Vagina (tissue), 2 donors: ENCODE measurements at regions not wholly inside any gene's neighbourhood (a gene's known extent, or its start where the extent isn't known, plus 50 kb on each side); places are given as distances from the start of the nearest gene placed in this dataset.

Experiments used
- DNase-seq, 2 donors: peaks; one replicate each; pipeline ENCODE4 v3.0.0-alpha.2; 2017; ENCODE audit errors: extremely low spot score in 2 of 2
- H3K27ac ChIP-seq: fragments of 200-600 bp; sonication (generic); one replicate; pipeline ENCODE4 v1.5.1; 2019
- H3K27me3 ChIP-seq: fragments of 200-600 bp; sonication (generic); one replicate; pipeline ENCODE4 v1.5.1; 2019
- H3K36me3 ChIP-seq, 2 donors: fragments of 200-600 bp; sonication (generic); one replicate each; pipeline ENCODE4 v1.5.1; 2017 to 2019
- H3K4me1 ChIP-seq: fragments of 200-600 bp; sonication (generic); one replicate; pipeline ENCODE4 v1.5.1; 2019
- H3K4me3 ChIP-seq, 2 donors: fragments of 200-600 bp; sonication (generic); 1 replicate in 1 of 2; 2 replicates in 1 of 2; pipeline ENCODE4 v1.5.1; 2016 to 2019
- H3K9me3 ChIP-seq: fragments of 200-600 bp; sonication (generic); one replicate; pipeline ENCODE4 v1.5.1; 2019
- POLR2A ChIP-seq, 2 donors: fragments of 450-650 bp; IDR thresholded peaks; one replicate each; pipeline ENCODE4 v1.6.1; 2017; ENCODE audit warnings: antibody characterized with exemption in 2 of 2, mild to moderate bottlenecking in 2 of 2, moderate library complexity in 2 of 2
- POLR2AphosphoS5 ChIP-seq, 2 donors: sonication (generic); formaldehyde crosslinking; IDR thresholded peaks; one replicate each; pipeline ENCODE4 v1.9.0; 2017; ENCODE audit warnings: antibody characterized with exemption in 2 of 2, mild to moderate bottlenecking in 2 of 2, low read depth in 1 of 2; ENCODE audit not compliant: insufficient read depth in 1 of 2
- intact Hi-C: fragments of 100-400 bp; cut with DNase I; formaldehyde crosslinking; loops from one replicate; pipeline ENCODE4 v1.15.1; 2023
- TF ChIP-seq, protein P1 (sequence below), 3 experiments: fragments of 450-650 bp in 2 of 3; fragments of 200-600 bp in 1 of 3; sonication (generic) in 1 of 3; IDR thresholded peaks; one replicate each; pipeline ENCODE4 v1.5.1; 2017 to 2019; ENCODE audit warnings: antibody characterized with exemption in 3 of 3, mild to moderate bottlenecking in 2 of 3, moderate library complexity in 2 of 3

DNA sequence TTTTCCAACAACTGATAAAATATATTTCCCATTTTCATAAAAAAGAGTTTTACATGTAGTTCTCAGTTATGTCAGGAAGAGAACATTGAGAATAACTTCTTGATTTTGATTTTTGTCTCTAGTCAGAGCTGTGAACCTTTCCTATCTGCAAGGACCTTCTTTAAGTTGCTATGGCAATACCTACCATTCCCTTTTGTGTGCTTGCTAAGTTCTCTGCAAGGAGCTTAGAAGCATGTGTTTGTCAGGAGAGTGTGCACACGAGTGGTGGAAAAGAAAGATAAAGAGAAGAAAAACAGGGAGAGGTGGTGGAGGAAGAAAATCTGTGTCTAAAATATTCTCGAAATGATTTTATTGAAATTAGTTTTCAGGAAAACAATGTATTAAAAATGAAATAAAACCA is 140.3 kb upstream of the SLC8A1 start:
- no peaks in the 10 kb centered on the region for H3K36me3 ChIP-seq
- no peak overlapping the region for H3K4me3 ChIP-seq
- no peaks in the 10 kb centered on the region for H3K27me3 ChIP-seq
- intact Hi-C loops: no loop called here
- no peak overlapping the region for H3K27ac ChIP-seq
- TF ChIP-seq POLR2AphosphoS5 (IDR thresholded peaks at IDR 0.05; ENCODE audit: insufficient read depth in 1 of 2, low read depth in 1 of 2) (no peak), POLR2A (IDR thresholded peaks at IDR 0.05) (no peak)
- TF ChIP-seq, protein P1, sequence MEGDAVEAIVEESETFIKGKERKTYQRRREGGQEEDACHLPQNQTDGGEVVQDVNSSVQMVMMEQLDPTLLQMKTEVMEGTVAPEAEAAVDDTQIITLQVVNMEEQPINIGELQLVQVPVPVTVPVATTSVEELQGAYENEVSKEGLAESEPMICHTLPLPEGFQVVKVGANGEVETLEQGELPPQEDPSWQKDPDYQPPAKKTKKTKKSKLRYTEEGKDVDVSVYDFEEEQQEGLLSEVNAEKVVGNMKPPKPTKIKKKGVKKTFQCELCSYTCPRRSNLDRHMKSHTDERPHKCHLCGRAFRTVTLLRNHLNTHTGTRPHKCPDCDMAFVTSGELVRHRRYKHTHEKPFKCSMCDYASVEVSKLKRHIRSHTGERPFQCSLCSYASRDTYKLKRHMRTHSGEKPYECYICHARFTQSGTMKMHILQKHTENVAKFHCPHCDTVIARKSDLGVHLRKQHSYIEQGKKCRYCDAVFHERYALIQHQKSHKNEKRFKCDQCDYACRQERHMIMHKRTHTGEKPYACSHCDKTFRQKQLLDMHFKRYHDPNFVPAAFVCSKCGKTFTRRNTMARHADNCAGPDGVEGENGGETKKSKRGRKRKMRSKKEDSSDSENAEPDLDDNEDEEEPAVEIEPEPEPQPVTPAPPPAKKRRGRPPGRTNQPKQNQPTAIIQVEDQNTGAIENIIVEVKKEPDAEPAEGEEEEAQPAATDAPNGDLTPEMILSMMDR (IDR thresholded peaks at IDR 0.05): no peak
- no peaks in the 10 kb centered on the region for H3K4me1 ChIP-seq
- no peak for DNase-seq
- H3K9me3 ChIP-seq: no peaks in the 10 kb centered on the region

DNA sequence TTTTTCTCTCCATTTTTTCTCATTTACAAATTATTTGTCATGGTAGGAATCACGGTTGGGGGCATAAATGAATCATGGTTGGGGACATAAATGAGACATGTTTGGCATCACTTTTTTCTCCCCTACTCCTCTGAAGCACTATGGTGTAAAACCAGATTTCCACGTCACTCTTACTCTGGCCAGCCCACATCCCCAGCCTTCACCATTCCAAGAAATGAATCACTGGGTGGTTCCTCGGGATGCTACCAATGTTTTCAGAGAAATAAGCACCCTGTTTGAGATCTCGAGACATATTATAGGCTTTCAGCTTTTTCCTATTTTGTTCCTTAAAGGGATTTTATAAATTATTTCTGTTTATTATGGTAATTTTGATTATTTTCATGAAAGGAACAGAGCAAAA is 155.0 kb upstream of the SLC8A1 start:
- H3K9me3 ChIP-seq: no peaks in the 10 kb centered on the region
- H3K4me1 ChIP-seq: no peaks in the 10 kb centered on the region
- TF ChIP-seq, protein P1 (IDR thresholded peaks at IDR 0.05): no peak
- TF ChIP-seq POLR2A (IDR thresholded peaks at IDR 0.05) (no peak), POLR2AphosphoS5 (IDR thresholded peaks at IDR 0.05; ENCODE audit: insufficient read depth in 1 of 2, low read depth in 1 of 2) (no peak)
- no peaks in the 10 kb centered on the region for H3K27me3 ChIP-seq
- intact Hi-C loops: no loop called here
- no peak for DNase-seq
- no peak overlapping the region for H3K4me3 ChIP-seq
- H3K36me3 ChIP-seq: no peaks in the 10 kb centered on the region
- H3K27ac ChIP-seq: no peak overlapping the region

DNA sequence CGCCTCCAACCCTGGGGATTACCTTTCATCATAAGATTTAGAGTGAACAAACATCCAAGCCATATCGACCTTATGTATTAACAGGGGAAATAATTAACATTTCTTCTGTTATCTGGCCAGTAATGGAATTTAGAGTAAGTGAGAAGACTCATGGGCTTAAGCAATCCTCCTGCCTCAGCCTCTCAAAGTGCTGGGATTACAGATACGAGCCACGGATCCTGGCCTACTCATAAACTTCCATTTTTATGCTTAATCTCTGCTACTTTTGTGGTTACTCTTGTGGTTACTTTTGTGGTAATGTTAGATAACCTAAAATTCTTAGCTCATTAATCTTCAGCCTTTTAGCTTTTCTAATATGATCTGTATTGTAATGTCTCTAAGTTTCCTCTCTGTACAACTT is 159.3 kb upstream of the SLC8A1 start:
- Histone ChIP-seq H3K4me1 (no peaks in the 10 kb centered on the region), H3K36me3 (no peaks in the 10 kb centered on the region), H3K27ac (no peak overlapping the region), H3K27me3 (no peaks in the 10 kb centered on the region), H3K4me3 (no peak overlapping the region), H3K9me3 (no peaks in the 10 kb centered on the region)
- intact Hi-C loops: no loop called here
- TF ChIP-seq POLR2A (IDR thresholded peaks at IDR 0.05): no peak
- TF ChIP-seq POLR2AphosphoS5 (IDR thresholded peaks at IDR 0.05; ENCODE audit: insufficient read depth in 1 of 2, low read depth in 1 of 2): no peak
- TF ChIP-seq, protein P1 (IDR thresholded peaks at IDR 0.05): no peak
- DNase-seq: no peak

DNA sequence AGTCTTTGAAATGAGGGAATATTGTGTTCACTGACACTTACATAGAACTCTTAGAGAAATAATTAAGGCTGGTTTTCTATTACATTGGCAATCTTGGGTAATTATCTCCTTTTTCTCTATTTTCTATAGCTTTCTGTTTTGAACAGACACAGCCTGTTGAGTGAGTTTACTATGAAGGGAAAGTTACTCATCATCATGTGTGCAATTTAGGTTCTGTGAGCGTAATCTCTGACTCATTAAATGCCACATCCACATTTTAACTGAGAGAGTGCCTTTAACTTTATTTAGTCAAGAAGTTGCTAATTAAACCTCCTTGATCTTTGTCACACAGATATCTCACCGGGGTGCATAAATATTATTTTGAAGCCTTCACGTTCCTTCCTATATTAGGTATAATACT is 174.0 kb upstream of the SLC8A1 start:
- Histone ChIP-seq H3K9me3 (no peaks in the 10 kb centered on the region), H3K27me3 (no peaks in the 10 kb centered on the region), H3K4me3 (no peak overlapping the region), H3K4me1 (no peaks in the 10 kb centered on the region), H3K36me3 (no peaks in the 10 kb centered on the region), H3K27ac (no peak overlapping the region)
- no peak for DNase-seq
- no peak for TF ChIP-seq POLR2AphosphoS5 (IDR thresholded peaks at IDR 0.05; ENCODE audit: insufficient read depth in 1 of 2, low read depth in 1 of 2)
- TF ChIP-seq, protein P1 (IDR thresholded peaks at IDR 0.05): no peak
- TF ChIP-seq POLR2A (IDR thresholded peaks at IDR 0.05): no peak
- intact Hi-C loops: no loop called here

DNA sequence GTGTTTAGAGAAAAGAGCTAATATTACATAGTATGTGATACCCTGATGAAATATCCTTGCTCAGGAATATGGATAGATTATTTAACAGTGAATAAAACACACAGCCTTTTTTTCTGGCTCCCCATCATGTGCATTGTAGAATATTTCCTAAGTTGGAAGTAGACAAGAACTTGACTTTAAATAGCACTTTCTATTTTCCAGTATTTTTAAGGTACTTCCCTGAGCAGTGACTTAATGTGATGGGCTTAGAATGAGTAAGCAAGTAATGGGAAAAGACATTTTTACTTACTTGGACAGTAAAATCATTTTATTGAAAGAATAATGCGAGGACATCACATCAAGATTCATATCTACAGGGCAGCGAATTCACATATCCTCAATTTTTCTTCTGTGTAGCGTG is 176.7 kb upstream of the SLC8A1 start:
- no peak overlapping the region for H3K27ac ChIP-seq
- no peak overlapping the region for H3K4me3 ChIP-seq
- intact Hi-C loops: no loop called here
- H3K9me3 ChIP-seq: no peaks in the 10 kb centered on the region
- H3K27me3 ChIP-seq: no peaks in the 10 kb centered on the region
- no peaks in the 10 kb centered on the region for H3K36me3 ChIP-seq
- DNase-seq: no peak
- TF ChIP-seq POLR2AphosphoS5 (IDR thresholded peaks at IDR 0.05; ENCODE audit: insufficient read depth in 1 of 2, low read depth in 1 of 2): no peak
- TF ChIP-seq, protein P1 (IDR thresholded peaks at IDR 0.05): no peak
- no peaks in the 10 kb centered on the region for H3K4me1 ChIP-seq
